Mesenchymal stem cell (in vitro differentiated cells and primary cell): ENCODE measurements at regions not wholly inside any gene's neighbourhood (a gene's known extent, or its start where the extent isn't known, plus 50 kb on each side); places are given as distances from the start of the nearest gene placed in this dataset.

Source experiments
- DNase-seq: peaks from one replicate; pipeline ENCODE4 v3.0.0-alpha.2; 2013
- H2AFZ ChIP-seq: one replicate; pipeline ENCODE4 v1.6.1; 2013; ENCODE audit warnings: low read depth, mild to moderate bottlenecking, control low read depth, inconsistent platforms, low read length, moderate library complexity
- H2AK5ac ChIP-seq: 2 replicates; pipeline ENCODE4 v1.6.1; 2013; ENCODE audit warnings: low read length, moderate library complexity, mild to moderate bottlenecking, inconsistent platforms; ENCODE audit not compliant: severe bottlenecking
- H2BK120ac ChIP-seq: one replicate; pipeline ENCODE4 v1.6.1; 2013; ENCODE audit warnings: low read depth, mild to moderate bottlenecking, inconsistent platforms, low read length, moderate library complexity
- H2BK12ac ChIP-seq, 2 experiments: one replicate each; pipeline ENCODE4 v1.6.1; 2013; ENCODE audit warnings: inconsistent platforms in 2 of 2, low read length in 2 of 2, mild to moderate bottlenecking in 2 of 2, moderate library complexity in 2 of 2, control low read depth in 1 of 2
- H2BK15ac ChIP-seq: one replicate; pipeline ENCODE4 v1.6.1; 2013; ENCODE audit warnings: mild to moderate bottlenecking, low read depth, inconsistent platforms; ENCODE audit not compliant: poor library complexity, severe bottlenecking
- H2BK5ac ChIP-seq: 2 replicates; pipeline ENCODE4 v1.6.1; 2013; ENCODE audit warnings: low read depth, mild to moderate bottlenecking, low read length, control low read depth, inconsistent platforms; ENCODE audit not compliant: poor library complexity, severe bottlenecking
- H3K14ac ChIP-seq, 2 experiments: one replicate each; pipeline ENCODE4 v1.6.1; 2013; ENCODE audit warnings: inconsistent platforms in 2 of 2, low read length in 2 of 2, control low read depth in 1 of 2, mild to moderate bottlenecking in 1 of 2, moderate library complexity in 1 of 2
- H3K18ac ChIP-seq, 2 experiments: one replicate each; pipeline ENCODE4 v1.6.1; 2013; ENCODE audit warnings: inconsistent platforms in 2 of 2, low read length in 2 of 2, control low read depth in 1 of 2, low read depth in 1 of 2, mild to moderate bottlenecking in 1 of 2
- H3K23ac ChIP-seq, 2 experiments: one replicate each; pipeline ENCODE4 v1.6.1; 2013; ENCODE audit warnings: inconsistent platforms in 2 of 2, low read length in 2 of 2, mild to moderate bottlenecking in 2 of 2, moderate library complexity in 2 of 2, control low read depth in 1 of 2
- H3K27ac ChIP-seq: 2 replicates; pipeline ENCODE4 v1.5.1; 2013; ENCODE audit warnings: mild to moderate bottlenecking, moderate library complexity, low read length, control low read depth, inconsistent platforms; ENCODE audit not compliant: poor library complexity, severe bottlenecking
- H3K27me3 ChIP-seq, 2 experiments: 2 replicates each; pipeline versions ENCODE4 v1.6.1 to v1.7.0; 2013; ENCODE audit warnings: low read length in 2 of 2, mild to moderate bottlenecking in 2 of 2, moderate library complexity in 2 of 2, control low read depth in 1 of 2, inconsistent platforms in 1 of 2; ENCODE audit not compliant: control insufficient read depth in 1 of 2, insufficient read depth in 1 of 2
- H3K36me3 ChIP-seq, 2 experiments: 2 replicates each; pipeline versions ENCODE4 v1.6.1 to v1.7.0; 2013; ENCODE audit warnings: low read length in 2 of 2, control low read depth in 1 of 2, inconsistent platforms in 1 of 2, low read depth in 1 of 2, mild to moderate bottlenecking in 1 of 2; ENCODE audit not compliant: insufficient read depth in 2 of 2, control insufficient read depth in 1 of 2
- H3K4ac ChIP-seq, 2 experiments: one replicate each; pipeline ENCODE4 v1.6.1; 2013; ENCODE audit warnings: inconsistent platforms in 2 of 2, low read length in 2 of 2, mild to moderate bottlenecking in 2 of 2, moderate library complexity in 2 of 2, control low read depth in 1 of 2, low read depth in 1 of 2
- H3K4me1 ChIP-seq: 2 replicates; pipeline ENCODE4 v1.6.1; 2013; ENCODE audit warnings: low read depth, low read length, control low read depth; ENCODE audit not compliant: control insufficient read depth, insufficient read depth
- H3K4me2 ChIP-seq: 2 replicates; pipeline ENCODE4 v1.6.1; 2013; ENCODE audit warnings: low read length, mild to moderate bottlenecking, inconsistent platforms; ENCODE audit not compliant: poor library complexity, severe bottlenecking
- H3K4me3 ChIP-seq, 2 experiments: 2 replicates each; pipeline versions ENCODE4 v1.5.1 to v1.7.0; 2013; ENCODE audit warnings: low read length in 2 of 2, mild to moderate bottlenecking in 2 of 2, control low read depth in 1 of 2, low read depth in 1 of 2; ENCODE audit not compliant: insufficient read depth in 1 of 2
- H3K79me1 ChIP-seq: replicated peaks from 2 replicates; pipeline ENCODE4 v1.6.1; 2013; ENCODE audit warnings: mild to moderate bottlenecking, control low read depth, low read length, inconsistent platforms; ENCODE audit not compliant: poor library complexity, severe bottlenecking
- H3K9ac ChIP-seq: 2 replicates; pipeline ENCODE4 v1.7.0; 2013; ENCODE audit warnings: mild to moderate bottlenecking, low read length, moderate library complexity
- H3K9me3 ChIP-seq: 2 replicates; pipeline ENCODE4 v1.7.0; 2013; ENCODE audit warnings: mild to moderate bottlenecking, low read length; ENCODE audit not compliant: control insufficient read depth
- H4K8ac ChIP-seq: one replicate; pipeline ENCODE4 v1.6.1; 2013; ENCODE audit warnings: inconsistent platforms, mild to moderate bottlenecking, low read length, moderate library complexity
- H4K91ac ChIP-seq: one replicate; pipeline ENCODE4 v1.6.1; 2013; ENCODE audit warnings: mild to moderate bottlenecking, low read length, inconsistent platforms
- WGBS: methylation state at CpG from one replicate; pipeline ENCODE4 v1.1.7; 2013; ENCODE audit warnings: mixed read lengths; 5-methylcytosine and 5-hydroxymethylcytosine counted together

DNA sequence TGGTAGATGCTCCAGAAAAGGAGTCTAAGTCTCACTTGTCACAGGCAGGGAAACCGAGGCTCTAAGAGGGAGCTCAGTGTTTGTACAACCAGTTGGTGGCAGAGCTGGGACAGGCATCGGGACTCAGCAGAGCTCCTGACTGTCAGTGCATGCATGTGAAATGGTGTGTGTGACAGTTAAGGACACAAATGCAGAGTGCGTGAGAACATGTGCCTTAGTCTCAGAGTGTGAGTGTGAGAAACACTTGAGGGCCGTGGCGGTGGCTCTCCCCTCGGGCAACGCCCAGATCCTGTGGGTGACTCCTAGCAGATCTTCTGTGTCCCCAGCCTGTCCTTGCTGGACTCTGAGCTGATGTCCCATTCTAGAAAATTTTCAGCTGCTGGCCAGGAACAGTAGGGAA, 362.6 kb downstream of the MATN1 start:
- no peak overlapping the region for H2AK5ac ChIP-seq
- DNase-seq = no peak
- no peak overlapping the region for H4K91ac ChIP-seq
- H3K9me3 ChIP-seq = no peaks in the 10 kb centered on the region
- H3K4ac ChIP-seq = no peak overlapping the region
- H2BK120ac ChIP-seq = no peak overlapping the region
- H3K4me3 ChIP-seq = no peak overlapping the region
- H4K8ac ChIP-seq = no peak overlapping the region
- H3K4me2 ChIP-seq = no peak overlapping the region
- H3K18ac ChIP-seq = no peak overlapping the region
- H2AFZ ChIP-seq = no peak overlapping the region
- no peaks in the 10 kb centered on the region for H3K4me1 ChIP-seq
- H2BK15ac ChIP-seq = no peak overlapping the region
- H2BK12ac ChIP-seq = no peak overlapping the region
- 83% methylated on average over 6 of the region's 7 CpGs for WGBS
- no peak overlapping the region for H3K27ac ChIP-seq
- H3K9ac ChIP-seq = no peak overlapping the region
- no peaks in the 10 kb centered on the region for H3K79me1 ChIP-seq
- no peak overlapping the region for H2BK5ac ChIP-seq
- peaks cover 4 to 45% of the 10 kb centered on the region in 2 experiments for H3K27me3 ChIP-seq
- H3K36me3 ChIP-seq = no peaks in the 10 kb centered on the region
- no peak overlapping the region for H3K23ac ChIP-seq
- H3K14ac ChIP-seq = no peak overlapping the region

DNA sequence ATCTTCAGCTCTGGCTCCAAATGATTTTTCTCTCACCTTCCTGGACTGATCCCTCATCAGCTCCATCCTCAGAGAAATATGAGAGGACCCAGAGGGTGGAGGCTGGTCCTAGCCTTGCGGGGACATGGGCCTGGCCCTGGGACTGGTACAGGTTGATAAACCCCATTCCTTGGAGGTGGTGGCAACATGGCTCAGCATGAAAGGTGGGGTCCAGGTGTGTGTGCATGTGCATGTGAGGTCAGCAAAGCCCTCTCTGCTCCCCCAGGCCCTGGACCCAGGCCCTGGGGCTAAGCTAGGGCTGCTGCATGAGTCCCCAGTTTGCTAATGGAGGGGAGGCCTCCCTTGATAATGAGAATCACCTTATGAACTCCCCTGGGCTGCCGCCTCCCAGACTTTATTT, 363.1 kb downstream of the MATN1 start:
- Histone ChIP-seq H2BK12ac (no peak overlapping the region), H3K36me3 (no peaks in the 10 kb centered on the region), H2AK5ac (no peak overlapping the region), H3K4ac (no peak overlapping the region), H3K79me1 (no peaks in the 10 kb centered on the region), H3K9ac (no peak overlapping the region), H2BK5ac (no peak overlapping the region), H3K23ac (no peak overlapping the region), H3K4me2 (no peak overlapping the region), H2BK15ac (no peak overlapping the region), H3K27ac (no peak overlapping the region), H3K14ac (no peak overlapping the region), H4K91ac (no peak overlapping the region), H3K4me3 (no peak overlapping the region), H3K18ac (no peak overlapping the region), H3K9me3 (no peaks in the 10 kb centered on the region), H3K4me1 (no peaks in the 10 kb centered on the region), H3K27me3 (peaks cover 4 to 45% of the 10 kb centered on the region in 2 experiments), H2BK120ac (no peak overlapping the region), H2AFZ (no peak overlapping the region), H4K8ac (no peak overlapping the region)
- no peak for DNase-seq
- WGBS = 85% methylated on average over 2 of the region's 2 CpGs

DNA sequence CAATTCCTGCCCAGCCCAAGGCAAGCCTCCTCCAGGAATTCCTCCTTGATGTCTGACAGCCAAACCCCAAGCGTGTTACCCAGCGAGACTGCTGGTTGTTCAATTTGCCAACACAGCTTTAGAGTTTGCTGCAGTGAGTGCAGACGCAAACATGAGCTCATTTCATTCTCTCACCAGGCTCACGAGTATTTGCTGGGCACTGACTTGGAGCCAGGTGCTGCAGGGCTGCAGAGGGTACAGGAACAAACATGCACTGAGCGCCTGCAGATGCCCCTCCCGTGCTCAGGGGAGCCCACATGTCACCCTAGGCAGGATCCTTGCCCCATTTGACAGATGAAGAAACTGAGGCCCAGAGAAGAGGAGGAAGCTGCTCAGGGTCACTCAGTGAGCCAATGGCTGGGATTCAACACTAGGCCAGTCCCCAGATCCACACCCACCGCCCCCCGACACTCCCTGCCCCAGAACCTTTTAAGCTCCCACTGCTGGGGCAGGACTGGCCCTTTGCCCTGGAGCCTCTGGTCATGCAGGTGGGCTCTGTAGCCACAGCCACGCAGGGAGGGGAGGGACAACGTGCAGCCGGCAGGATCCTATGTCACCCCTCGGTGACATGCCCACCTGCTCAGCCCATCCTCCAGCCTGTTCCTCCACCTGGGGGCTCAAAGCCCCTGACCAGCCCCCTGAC, 363.7 kb downstream of the MATN1 start:
- no peak overlapping the region for H3K14ac ChIP-seq
- no peak overlapping the region for H3K23ac ChIP-seq
- no peak overlapping the region for H3K4me2 ChIP-seq
- no peaks in the 10 kb centered on the region for H3K36me3 ChIP-seq
- H2BK120ac ChIP-seq = no peak overlapping the region
- no peak overlapping the region for H2AK5ac ChIP-seq
- no peak overlapping the region for H4K8ac ChIP-seq
- no peak overlapping the region for H3K9ac ChIP-seq
- no peak overlapping the region for H2AFZ ChIP-seq
- no peak overlapping the region for H3K18ac ChIP-seq
- no peak overlapping the region for H2BK5ac ChIP-seq
- H2BK15ac ChIP-seq = no peak overlapping the region
- peaks cover 4 to 40% of the 10 kb centered on the region in 2 experiments for H3K27me3 ChIP-seq
- H2BK12ac ChIP-seq = no peak overlapping the region
- DNase-seq = no peak
- no peaks in the 10 kb centered on the region for H3K4me1 ChIP-seq
- H3K79me1 ChIP-seq = no peaks in the 10 kb centered on the region
- H3K9me3 ChIP-seq = no peaks in the 10 kb centered on the region
- WGBS = 61% methylated on average over 11 of the region's 12 CpGs
- H3K27ac ChIP-seq = no peak overlapping the region
- no peak overlapping the region for H4K91ac ChIP-seq
- H3K4ac ChIP-seq = no peak overlapping the region
- no peak overlapping the region for H3K4me3 ChIP-seq

DNA sequence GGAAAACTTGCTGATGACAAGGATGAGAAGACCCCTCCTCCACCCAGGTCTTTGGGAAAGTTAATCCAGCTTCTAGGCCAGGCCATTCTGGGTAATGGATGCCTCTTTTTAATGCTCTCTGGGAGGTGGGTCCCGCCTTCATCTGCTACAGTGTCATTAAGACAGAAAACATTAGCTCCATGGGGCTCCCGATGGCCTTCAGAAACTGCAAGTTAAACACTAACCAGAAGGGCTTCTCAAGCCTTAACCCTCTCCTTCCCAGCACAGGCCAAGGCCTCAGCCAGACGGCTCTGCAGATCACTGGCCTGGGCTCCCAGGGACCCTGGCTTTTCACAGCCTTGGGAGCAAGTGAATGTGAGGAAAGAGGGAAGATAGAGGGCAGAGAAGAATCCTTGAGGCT, 364.9 kb downstream of the MATN1 start:
- 9% methylated on average over 2 of the region's 3 CpGs for WGBS
- H3K79me1 ChIP-seq = no peaks in the 10 kb centered on the region
- H3K4me2 ChIP-seq = no peak overlapping the region
- H2BK12ac ChIP-seq = no peak overlapping the region
- H3K9me3 ChIP-seq = no peaks in the 10 kb centered on the region
- H3K18ac ChIP-seq = no peak overlapping the region
- H3K23ac ChIP-seq = no peak overlapping the region
- peaks cover 4 to 32% of the 10 kb centered on the region in 2 experiments for H3K27me3 ChIP-seq
- H2BK120ac ChIP-seq = no peak overlapping the region
- H3K4me3 ChIP-seq = no peak overlapping the region
- no peak overlapping the region for H4K91ac ChIP-seq
- no peak for DNase-seq
- no peak overlapping the region for H2BK15ac ChIP-seq
- no peak overlapping the region for H4K8ac ChIP-seq
- no peak overlapping the region for H2BK5ac ChIP-seq
- H3K14ac ChIP-seq = no peak overlapping the region
- H3K4me1 ChIP-seq = no peaks in the 10 kb centered on the region
- no peaks in the 10 kb centered on the region for H3K36me3 ChIP-seq
- no peak overlapping the region for H3K9ac ChIP-seq
- H3K27ac ChIP-seq = no peak overlapping the region
- H2AFZ ChIP-seq = no peak overlapping the region
- H3K4ac ChIP-seq = no peak overlapping the region
- H2AK5ac ChIP-seq = no peak overlapping the region
